Endothelial cell of umbilical vein (primary cell): ENCODE measurements at regions not wholly inside any gene's neighbourhood (a gene's known extent, or its start where the extent isn't known, plus 50 kb on each side); places are given as distances from the start of the nearest gene placed in this dataset.

Experiments used
- CTCF ChIP-seq, 2 donors: IDR thresholded peaks; 1 replicate in 1 of 2; 2 replicates in 1 of 2; pipeline ENCODE4 v1.5.1; 2011; ENCODE audit warnings: low read length in 2 of 2, mild to moderate bottlenecking in 2 of 2, moderate library complexity in 2 of 2, control low read depth in 1 of 2, inconsistent platforms in 1 of 2, low read depth in 1 of 2; ENCODE audit not compliant: insufficient read depth in 1 of 2; ENCODE audit errors: extremely low read depth in 1 of 2
- EZH2 ChIP-seq: IDR thresholded peaks from 2 replicates; pipeline ENCODE4 v1.6.1; 2012; ENCODE audit warnings: borderline replicate concordance, low read depth, mild to moderate bottlenecking, moderate library complexity, low read length, inconsistent platforms; ENCODE audit not compliant: severe bottlenecking
- POLR2A ChIP-seq: IDR thresholded peaks from 2 replicates; pipeline ENCODE4 v1.6.1; 2012; ENCODE audit warnings: low read depth, mild to moderate bottlenecking, control low read depth, low read length

- TF ChIP-seq CTCF (IDR thresholded peaks at IDR 0.05; ENCODE audit: extremely low read depth in 1 of 2, insufficient read depth in 1 of 2, low read depth in 1 of 2, low read length in 2 of 2) (no peak), POLR2A (no peak), EZH2 (no peak)
These were observed 185.6 kb upstream of the FSTL5 start for GRCh38 chr4:162349395-162349794.
